H1 (cell line): ENCODE measurements at regions not wholly inside any gene's neighbourhood (a gene's known extent, or its start where the extent isn't known, plus 50 kb on each side); places are given as distances from the start of the nearest gene placed in this dataset.

Source experiments
- CEBPB ChIP-seq: IDR thresholded peaks from 2 replicates; pipeline ENCODE4 v1.6.1; 2012; ENCODE audit warnings: low read depth, low read length
- KDM4A ChIP-seq: IDR thresholded peaks from one replicate; pipeline ENCODE4 v1.7.1; 2012; ENCODE audit warnings: low read depth, mild to moderate bottlenecking, moderate library complexity, low read length, inconsistent platforms; ENCODE audit not compliant: severe bottlenecking
- KDM5A ChIP-seq: fragments of 200-600 bp; IDR thresholded peaks from 2 replicates; pipeline ENCODE4 v1.7.1; 2012; ENCODE audit warnings: mild to moderate bottlenecking, low read length, inconsistent platforms, mixed read lengths
- NANOG ChIP-seq: IDR thresholded peaks from 2 replicates; pipeline ENCODE4 v1.6.1; 2011; ENCODE audit warnings: low read length, low read depth, mild to moderate bottlenecking, inconsistent platforms; ENCODE audit not compliant: insufficient read depth, poor library complexity, severe bottlenecking
- POLR2AphosphoS5 ChIP-seq: IDR thresholded peaks from 2 replicates; pipeline ENCODE4 v1.6.1; 2011; ENCODE audit warnings: low read depth, low read length
- YY1 ChIP-seq: IDR thresholded peaks from 2 replicates; pipeline ENCODE4 v1.6.1; 2011; ENCODE audit warnings: low read depth, mild to moderate bottlenecking, low read length
- TF ChIP-seq, protein P1 (sequence below): fragments of 300-600 bp; sonication (generic); IDR thresholded peaks from 2 replicates; pipeline ENCODE4 v1.7.1; 2012; ENCODE audit warnings: low read length, moderate library complexity, mild to moderate bottlenecking, inconsistent platforms; ENCODE audit not compliant: insufficient replicate concordance

DNA sequence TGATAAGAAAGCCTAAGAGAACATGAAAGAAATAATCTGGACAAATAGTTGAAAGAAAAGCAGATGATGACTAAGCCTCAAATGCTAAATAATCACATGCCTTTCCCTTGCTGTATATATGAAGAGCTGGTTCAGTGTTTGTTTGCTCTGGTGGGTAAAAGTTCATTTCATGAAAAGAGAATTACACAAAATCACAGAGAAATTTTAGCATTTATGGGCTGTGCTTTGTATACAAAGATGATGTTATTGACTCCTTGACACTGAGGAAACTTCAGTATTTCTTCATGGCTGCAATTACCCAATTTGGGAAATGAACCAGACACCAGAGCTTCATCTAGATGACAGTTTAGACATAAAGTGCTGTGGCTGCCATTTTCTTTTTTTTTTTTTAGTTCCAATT, 527.2 kb downstream of the NR2F1-AS1 start (continued):
- TF ChIP-seq, protein P1, sequence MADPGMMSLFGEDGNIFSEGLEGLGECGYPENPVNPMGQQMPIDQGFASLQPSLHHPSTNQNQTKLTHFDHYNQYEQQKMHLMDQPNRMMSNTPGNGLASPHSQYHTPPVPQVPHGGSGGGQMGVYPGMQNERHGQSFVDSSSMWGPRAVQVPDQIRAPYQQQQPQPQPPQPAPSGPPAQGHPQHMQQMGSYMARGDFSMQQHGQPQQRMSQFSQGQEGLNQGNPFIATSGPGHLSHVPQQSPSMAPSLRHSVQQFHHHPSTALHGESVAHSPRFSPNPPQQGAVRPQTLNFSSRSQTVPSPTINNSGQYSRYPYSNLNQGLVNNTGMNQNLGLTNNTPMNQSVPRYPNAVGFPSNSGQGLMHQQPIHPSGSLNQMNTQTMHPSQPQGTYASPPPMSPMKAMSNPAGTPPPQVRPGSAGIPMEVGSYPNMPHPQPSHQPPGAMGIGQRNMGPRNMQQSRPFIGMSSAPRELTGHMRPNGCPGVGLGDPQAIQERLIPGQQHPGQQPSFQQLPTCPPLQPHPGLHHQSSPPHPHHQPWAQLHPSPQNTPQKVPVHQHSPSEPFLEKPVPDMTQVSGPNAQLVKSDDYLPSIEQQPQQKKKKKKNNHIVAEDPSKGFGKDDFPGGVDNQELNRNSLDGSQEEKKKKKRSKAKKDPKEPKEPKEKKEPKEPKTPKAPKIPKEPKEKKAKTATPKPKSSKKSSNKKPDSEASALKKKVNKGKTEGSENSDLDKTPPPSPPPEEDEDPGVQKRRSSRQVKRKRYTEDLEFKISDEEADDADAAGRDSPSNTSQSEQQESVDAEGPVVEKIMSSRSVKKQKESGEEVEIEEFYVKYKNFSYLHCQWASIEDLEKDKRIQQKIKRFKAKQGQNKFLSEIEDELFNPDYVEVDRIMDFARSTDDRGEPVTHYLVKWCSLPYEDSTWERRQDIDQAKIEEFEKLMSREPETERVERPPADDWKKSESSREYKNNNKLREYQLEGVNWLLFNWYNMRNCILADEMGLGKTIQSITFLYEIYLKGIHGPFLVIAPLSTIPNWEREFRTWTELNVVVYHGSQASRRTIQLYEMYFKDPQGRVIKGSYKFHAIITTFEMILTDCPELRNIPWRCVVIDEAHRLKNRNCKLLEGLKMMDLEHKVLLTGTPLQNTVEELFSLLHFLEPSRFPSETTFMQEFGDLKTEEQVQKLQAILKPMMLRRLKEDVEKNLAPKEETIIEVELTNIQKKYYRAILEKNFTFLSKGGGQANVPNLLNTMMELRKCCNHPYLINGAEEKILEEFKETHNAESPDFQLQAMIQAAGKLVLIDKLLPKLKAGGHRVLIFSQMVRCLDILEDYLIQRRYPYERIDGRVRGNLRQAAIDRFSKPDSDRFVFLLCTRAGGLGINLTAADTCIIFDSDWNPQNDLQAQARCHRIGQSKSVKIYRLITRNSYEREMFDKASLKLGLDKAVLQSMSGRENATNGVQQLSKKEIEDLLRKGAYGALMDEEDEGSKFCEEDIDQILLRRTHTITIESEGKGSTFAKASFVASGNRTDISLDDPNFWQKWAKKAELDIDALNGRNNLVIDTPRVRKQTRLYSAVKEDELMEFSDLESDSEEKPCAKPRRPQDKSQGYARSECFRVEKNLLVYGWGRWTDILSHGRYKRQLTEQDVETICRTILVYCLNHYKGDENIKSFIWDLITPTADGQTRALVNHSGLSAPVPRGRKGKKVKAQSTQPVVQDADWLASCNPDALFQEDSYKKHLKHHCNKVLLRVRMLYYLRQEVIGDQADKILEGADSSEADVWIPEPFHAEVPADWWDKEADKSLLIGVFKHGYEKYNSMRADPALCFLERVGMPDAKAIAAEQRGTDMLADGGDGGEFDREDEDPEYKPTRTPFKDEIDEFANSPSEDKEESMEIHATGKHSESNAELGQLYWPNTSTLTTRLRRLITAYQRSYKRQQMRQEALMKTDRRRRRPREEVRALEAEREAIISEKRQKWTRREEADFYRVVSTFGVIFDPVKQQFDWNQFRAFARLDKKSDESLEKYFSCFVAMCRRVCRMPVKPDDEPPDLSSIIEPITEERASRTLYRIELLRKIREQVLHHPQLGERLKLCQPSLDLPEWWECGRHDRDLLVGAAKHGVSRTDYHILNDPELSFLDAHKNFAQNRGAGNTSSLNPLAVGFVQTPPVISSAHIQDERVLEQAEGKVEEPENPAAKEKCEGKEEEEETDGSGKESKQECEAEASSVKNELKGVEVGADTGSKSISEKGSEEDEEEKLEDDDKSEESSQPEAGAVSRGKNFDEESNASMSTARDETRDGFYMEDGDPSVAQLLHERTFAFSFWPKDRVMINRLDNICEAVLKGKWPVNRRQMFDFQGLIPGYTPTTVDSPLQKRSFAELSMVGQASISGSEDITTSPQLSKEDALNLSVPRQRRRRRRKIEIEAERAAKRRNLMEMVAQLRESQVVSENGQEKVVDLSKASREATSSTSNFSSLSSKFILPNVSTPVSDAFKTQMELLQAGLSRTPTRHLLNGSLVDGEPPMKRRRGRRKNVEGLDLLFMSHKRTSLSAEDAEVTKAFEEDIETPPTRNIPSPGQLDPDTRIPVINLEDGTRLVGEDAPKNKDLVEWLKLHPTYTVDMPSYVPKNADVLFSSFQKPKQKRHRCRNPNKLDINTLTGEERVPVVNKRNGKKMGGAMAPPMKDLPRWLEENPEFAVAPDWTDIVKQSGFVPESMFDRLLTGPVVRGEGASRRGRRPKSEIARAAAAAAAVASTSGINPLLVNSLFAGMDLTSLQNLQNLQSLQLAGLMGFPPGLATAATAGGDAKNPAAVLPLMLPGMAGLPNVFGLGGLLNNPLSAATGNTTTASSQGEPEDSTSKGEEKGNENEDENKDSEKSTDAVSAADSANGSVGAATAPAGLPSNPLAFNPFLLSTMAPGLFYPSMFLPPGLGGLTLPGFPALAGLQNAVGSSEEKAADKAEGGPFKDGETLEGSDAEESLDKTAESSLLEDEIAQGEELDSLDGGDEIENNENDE, result no peak
- TF ChIP-seq KDM5A, result no peak
- no peak for TF ChIP-seq CEBPB
- TF ChIP-seq NANOG, result no peak
- TF ChIP-seq POLR2AphosphoS5, result no peak
- TF ChIP-seq KDM4A, result no peak
- TF ChIP-seq YY1, result no peak
